ENCODE measurements at regions not wholly inside any gene's neighbourhood (a gene's known extent, or its start where the extent isn't known, plus 50 kb on each side); places are given as distances from the start of the nearest gene placed in this dataset.
"Not testable (repeated sequence)": the region's sequence is repeated elsewhere in the genome, so short reads cannot be mapped to it uniquely, and the experiment has no call there.

DNA sequence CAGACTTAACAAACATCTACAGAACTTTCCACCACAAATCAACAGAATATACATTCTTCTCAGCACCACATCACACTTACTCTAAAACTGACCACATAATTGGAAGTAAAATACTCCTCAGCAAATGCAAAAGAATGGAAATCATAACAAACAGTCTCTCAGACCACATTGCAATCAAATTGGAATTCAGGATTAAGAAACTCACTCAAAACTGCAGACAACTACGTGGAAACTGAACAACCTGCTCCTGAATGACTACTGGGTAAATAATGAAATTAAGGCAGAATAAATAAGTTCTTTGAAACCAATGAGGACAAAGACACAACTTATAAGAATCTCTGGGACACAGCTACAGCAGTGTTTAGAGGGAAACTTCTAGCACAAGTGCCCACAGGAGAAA lies 292.7 kb downstream of the RND3 start:
- DNase-seq, result not testable (repeated sequence)

DNA sequence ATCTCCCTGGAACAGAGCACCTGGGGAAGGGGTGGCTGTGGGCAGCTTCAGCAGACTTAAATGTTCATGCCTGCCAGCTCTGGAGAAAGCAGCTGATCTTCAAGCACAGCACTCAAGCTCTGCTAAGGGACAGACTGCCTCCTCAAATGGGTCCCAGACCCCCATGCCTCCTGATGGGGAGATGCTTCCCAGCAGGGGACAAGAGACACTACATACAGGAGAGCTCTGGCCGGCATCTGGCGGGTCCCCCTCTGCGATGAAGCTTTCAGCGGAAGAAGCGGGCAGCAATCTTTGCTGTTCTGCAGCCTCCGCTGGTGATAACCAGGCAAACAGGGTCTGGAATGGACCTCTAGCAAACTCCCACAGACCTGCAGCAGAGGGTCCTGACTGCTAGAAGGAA lies 294.8 kb downstream of the RND3 start:
- no peak for DNase-seq

- DNase-seq, result no peak
These were observed 296.1 kb downstream of the RND3 start for GRCh38 chr2:150191349-150191748.

DNA sequence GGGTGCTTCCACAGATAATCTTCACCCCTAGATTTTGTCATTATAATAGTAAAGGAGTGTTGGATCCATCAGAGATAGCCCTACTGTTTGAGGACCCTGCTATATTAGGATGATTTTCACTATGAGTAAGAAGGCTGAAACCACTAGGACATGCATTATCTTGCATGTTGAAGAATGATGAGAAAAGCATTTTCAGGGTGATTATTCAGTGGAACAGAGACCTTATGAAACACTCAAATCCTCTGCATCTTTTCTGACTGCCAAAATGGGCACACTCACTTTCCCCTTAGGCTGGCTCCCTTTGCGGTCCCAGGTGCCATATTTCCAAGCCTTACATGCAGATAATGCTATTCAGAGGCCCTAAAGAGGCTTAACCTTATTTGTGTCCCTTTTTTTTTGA lies 296.9 kb downstream of the RND3 start:
- DNase-seq, result no peak

DNA sequence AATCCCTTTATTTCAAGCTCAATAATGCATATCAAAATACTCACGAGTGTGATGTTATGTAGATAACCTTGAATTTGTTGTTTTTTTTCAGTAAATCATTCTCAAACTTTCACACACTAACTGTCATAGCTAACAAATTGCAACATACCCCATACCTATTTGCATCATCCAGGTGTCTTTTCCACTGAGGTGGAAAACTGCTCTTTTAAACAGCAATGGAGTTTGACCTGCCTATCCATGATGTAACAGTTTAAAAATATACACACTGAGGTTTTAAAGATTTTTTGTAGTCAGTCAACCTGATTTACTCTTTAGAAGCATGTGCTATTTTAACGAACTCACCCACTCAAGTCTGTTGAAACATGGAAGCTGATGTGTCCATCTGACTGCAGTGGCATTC lies 298.7 kb downstream of the RND3 start:
- DNase-seq, result no peak

DNA sequence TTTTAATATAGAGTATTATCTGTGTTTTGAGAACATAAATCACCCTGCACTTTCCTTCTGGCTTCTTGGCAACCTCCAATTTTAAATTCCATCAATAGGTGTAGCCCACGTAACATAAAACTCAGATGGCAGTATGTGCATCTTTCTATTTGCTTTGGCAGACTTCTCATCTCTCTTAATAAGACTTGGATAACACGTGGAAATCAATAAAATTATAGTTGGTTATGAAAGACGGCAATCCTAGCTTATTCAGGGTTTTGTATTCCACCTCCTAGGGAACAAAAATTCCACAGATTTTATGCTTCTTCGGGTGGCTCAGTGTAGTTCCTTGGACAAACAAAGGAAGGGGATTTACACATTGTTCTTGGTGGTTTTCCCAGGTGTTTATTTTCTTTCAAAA lies 299.3 kb downstream of the RND3 start:
- DNase-seq, result no peak

DNA sequence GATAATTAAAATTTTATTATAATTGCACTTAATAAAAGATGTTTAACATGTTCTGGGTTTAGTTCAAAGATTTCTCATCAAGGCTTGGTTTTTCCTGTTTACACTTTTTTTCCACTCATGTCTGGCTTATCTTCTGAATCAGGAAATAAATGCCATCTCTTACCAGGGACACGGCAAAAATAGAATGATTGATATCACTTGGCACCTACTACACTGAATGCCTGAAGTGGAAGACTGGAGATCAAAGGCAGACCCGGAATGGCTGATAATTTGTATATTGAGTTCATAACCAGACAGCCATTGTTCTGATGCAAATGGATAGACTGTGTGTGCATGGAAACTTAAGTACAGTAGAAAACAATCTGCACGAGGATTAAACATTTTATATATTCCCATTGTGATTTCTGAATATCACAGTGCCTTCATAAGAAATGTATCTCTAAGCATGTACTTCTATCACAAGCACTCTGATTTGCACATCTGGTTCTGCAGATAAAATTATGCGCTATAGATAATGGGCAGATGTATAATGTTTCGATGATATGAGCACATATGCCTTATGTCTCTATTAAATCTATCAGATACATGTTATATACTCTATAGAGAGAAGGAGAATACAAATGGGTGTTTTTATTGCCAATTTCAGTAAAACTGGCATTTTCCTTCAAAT lies 304.8 kb downstream of the RND3 start:
- no peak for DNase-seq

DNA sequence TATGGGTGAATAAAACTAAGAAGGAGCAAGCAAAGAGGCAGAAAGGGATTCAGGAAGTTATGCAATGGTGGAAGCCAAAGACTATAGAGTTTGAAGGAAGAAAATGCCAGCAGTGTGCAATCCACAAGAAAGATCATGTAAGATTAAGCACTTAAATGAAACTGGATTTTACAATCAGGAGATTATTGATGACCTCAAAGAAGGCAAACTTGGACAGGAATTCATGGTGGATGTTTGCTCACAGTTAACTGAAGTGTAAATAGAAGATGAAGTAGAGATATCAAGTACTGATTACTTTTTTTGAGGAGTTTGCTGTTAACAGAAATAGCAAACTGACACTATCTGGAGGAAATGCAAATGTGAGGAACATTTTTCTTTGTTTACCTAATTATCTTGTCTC lies 308.9 kb downstream of the RND3 start:
- DNase-seq, result no peak

DNA sequence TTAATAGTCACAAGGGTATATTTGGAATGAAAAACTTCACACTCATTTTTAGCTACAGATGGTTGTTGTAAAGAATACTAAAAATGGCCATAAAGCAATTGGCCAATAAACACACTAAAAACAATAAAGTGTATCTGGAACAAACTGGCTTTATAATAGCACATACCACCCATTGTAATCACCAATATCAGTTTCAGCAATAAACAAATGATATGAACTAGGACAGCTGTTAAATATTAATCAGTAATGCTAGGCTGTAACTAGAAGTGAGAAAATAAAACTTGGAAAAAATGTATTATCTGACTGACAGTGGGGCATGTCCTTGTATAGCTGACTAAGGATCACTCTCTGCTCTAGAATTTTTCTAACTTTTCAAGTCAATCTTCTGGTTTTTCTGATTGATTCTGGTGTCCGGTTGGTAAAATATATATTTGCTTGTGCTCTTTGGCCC lies 312.5 kb downstream of the RND3 start:
- no peak for DNase-seq

GRCh38 chr2:150174056-150174805 lies 313.2 kb downstream of the RND3 start:
- no peak for DNase-seq

DNA sequence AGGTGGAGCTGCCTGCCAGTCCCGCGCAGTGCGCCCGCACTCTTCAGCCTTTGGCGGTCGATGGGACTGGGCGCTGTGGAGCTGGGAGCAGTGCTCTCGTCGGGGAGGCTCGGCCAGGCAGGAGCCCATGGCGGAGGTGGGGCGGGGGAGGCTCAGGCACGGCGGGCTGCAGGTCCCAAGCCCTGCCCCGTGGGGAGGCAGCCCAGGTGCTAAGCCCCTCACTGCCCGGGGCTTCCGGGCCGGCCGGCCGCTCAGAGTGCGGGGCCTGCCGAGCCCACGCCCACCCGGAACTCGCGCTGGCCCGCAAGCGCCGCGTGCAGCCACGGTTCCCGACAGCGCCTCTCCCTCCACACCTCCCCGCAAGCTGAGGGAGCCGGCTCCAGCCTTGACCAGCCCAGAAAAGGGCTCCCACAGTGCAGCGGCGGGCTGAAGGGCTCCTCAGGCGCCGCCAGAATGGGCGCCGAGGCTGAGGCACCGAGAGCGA lies 316.4 kb downstream of the RND3 start:
- no peak for DNase-seq

DNA sequence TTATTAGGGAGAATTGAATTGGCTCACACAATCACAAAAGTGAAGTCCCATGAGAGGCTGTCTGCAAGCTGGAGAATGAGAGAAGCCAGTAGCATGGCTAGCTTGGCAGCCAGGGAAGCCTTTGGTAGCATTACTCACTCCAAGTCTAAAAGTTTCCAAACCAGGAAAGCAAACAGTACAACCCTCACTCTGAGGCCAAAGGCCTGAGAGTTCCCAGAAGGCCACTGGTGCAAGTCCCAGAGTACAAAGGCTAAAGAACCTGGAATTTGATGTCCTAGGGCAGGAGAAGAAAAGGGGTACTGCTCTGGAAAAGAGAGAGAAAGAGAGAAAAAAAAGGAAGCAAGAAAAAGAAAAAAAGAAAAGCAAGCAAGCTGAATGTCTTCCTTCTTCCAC lies 318.2 kb downstream of the RND3 start:
- DNase-seq, result no peak

- DNase-seq, result no peak
These were observed 318.8 kb downstream of the RND3 start for GRCh38 chr2:150168595-150169236.

GRCh38 chr2:150167711-150168110 lies 319.8 kb downstream of the RND3 start:
- DNase-seq, result no peak

- DNase-seq, result no peak
These were observed 321.0 kb downstream of the RND3 start for GRCh38 chr2:150166313-150167051.

- DNase-seq, result no peak
These were observed 321.5 kb downstream of the RND3 start for GRCh38 chr2:150165988-150166312.

DNA sequence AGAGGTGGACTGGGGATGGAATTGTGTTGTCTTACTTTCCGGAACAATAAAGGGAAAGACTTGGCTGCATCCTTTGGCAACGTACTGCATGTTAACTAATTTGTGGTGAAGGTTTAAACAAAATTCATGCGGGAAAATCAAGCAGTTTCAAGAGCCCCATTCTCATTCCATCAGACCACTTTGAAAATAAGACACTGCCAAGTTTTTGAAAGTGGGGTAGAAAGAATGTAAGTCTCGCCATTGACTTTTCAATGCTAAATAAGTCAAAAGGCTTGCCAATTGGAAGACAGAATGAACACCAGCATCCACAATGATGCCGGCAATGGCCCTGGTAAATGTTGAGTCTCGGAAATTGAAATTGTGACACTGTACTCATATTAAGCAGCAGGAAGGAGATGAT lies 322.0 kb downstream of the RND3 start:
- no peak for DNase-seq

GRCh38 chr2:150162241-150162942 lies 325.1 kb downstream of the RND3 start:
- no peak for DNase-seq

DNA sequence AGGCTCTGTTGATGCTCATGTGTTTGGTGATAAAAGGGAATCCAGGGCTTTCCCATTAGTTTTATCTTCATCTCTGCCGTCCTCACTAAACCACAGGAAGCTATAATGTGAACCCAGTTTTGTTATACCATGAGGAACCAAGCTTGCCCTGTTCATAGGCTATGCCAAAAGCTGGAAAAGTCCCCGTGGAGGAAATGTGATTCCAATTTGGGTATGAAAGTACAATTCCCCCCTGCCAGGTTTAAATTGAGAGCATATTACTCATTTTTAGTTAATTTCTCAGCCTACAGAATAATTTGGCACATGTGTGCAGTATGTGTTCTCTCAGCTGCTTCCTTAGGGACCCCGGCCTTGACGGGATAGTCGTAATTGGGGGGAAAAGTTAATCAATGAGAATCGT lies 327.4 kb downstream of the RND3 start:
- no peak for DNase-seq

GRCh38 chr2:150159300-150159699 lies 328.2 kb downstream of the RND3 start:
- no peak for DNase-seq

DNA sequence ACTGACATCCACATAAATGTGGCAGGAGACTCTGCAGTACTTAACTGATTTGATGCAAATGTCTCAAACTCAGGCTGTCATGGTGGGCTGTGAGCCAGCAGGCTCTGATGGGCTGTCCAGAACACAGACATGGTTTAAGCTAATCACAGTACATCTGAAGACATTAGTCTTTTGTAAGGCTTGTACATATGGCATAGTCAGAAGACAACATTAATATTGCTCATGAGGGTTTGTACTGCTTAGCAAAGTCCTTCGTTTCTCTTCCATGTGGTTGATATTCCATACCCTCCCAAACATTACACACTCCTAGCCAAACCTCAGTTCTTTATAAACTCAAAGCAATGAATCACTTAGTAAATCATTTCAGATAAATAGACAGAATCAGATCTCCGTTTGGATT lies 330.6 kb downstream of the RND3 start:
- no peak for DNase-seq

- DNase-seq, result no peak
These were observed 331.1 kb downstream of the RND3 start for GRCh38 chr2:150156415-150156814.

DNA sequence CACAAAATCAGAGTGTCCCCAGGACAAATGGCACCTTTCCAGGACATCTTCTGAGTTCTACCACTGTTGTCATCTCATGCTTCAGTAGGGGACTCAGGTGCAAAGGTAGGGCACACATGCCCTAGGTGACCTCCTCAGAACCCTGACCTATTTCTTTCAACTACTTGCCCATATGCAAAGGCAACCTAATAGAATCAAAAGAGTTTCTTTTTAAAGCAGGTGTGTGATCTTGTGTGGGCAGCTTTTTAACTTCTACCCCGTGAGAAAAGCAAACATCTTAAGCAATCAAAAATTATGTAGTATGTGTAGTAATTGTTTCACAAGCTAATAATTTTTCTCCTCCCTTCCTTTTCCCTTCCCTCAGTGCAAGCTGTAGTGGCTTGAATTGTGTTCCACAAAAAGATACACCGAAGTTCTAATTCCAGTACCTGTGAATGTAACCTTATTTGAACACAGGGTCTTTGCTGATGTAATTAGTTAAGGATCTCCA lies 333.1 kb downstream of the RND3 start:
- no peak for DNase-seq

All from NCI-H2171 (cell line).